Smooth muscle cell (in vitro differentiated cells): ENCODE measurements at regions not wholly inside any gene's neighbourhood (a gene's known extent, or its start where the extent isn't known, plus 50 kb on each side); places are given as distances from the start of the nearest gene placed in this dataset.

Experiments
- DNase-seq: peaks from one replicate; lab custom pipeline; 2025; ENCODE audit not compliant: unreplicated experiment; lab: John Stamatoyannopoulos, UW
- H2AFZ ChIP-seq: fragments of 200-600 bp; sonication (generic); 2 replicates; pipeline ENCODE4 v1.6.0; 2016; ENCODE audit warnings: antibody characterized with exemption, low read depth, mild to moderate bottlenecking
- H3F3A ChIP-seq: fragments of 200-600 bp; sonication (generic); 2 replicates; pipeline ENCODE4 v1.6.0; 2017; ENCODE audit warnings: antibody characterized with exemption, low read depth
- H3K27ac ChIP-seq: fragments of 200-600 bp; sonication (generic); 2 replicates; pipeline ENCODE4 v1.5.1; 2016; ENCODE audit warnings: low read depth, mild to moderate bottlenecking
- H3K27me3 ChIP-seq: fragments of 200-600 bp; sonication (generic); 2 replicates; pipeline ENCODE4 v1.6.1; 2016; ENCODE audit warnings: low read depth, mild to moderate bottlenecking
- H3K36me3 ChIP-seq: fragments of 200-600 bp; sonication (generic); 2 replicates; pipeline ENCODE4 v1.5.1; 2016; ENCODE audit warnings: low read depth
- H3K4me1 ChIP-seq: fragments of 200-600 bp; sonication (generic); 2 replicates; pipeline ENCODE4 v1.5.1; 2016; ENCODE audit warnings: low read depth
- H3K4me2 ChIP-seq: fragments of 200-600 bp; sonication (generic); 2 replicates; pipeline ENCODE4 v1.6.0; 2016; ENCODE audit warnings: mild to moderate bottlenecking
- H3K4me3 ChIP-seq: fragments of 200-600 bp; sonication (generic); 2 replicates; pipeline ENCODE4 v1.5.1; 2016; ENCODE audit warnings: mild to moderate bottlenecking
- H3K79me2 ChIP-seq: fragments of 200-600 bp; sonication (generic); 2 replicates; pipeline ENCODE4 v1.6.0; 2016; ENCODE audit warnings: low read depth, mild to moderate bottlenecking
- H3K9ac ChIP-seq: fragments of 200-600 bp; sonication (generic); 2 replicates; pipeline ENCODE4 v1.6.0; 2016; ENCODE audit warnings: low read depth
- H3K9me3 ChIP-seq: fragments of 200-600 bp; sonication (generic); replicated peaks from 2 replicates; pipeline ENCODE4 v1.5.1; 2016; ENCODE audit warnings: low read depth
- H4K20me1 ChIP-seq: fragments of 200-600 bp; sonication (generic); 2 replicates; pipeline ENCODE4 v1.6.0; 2016; ENCODE audit warnings: low read depth
- WGBS: methylation state at CpG from one replicate; pipeline ENCODE4 v1.1.7; 2016; ENCODE audit warnings: low lambda C conversion rate; 5-methylcytosine and 5-hydroxymethylcytosine counted together
- TF ChIP-seq, protein P1 (sequence below): fragments of 200-600 bp; sonication (generic); IDR thresholded peaks from 2 replicates; pipeline ENCODE4 v1.5.1; 2017; ENCODE audit warnings: borderline replicate concordance, mild to moderate bottlenecking, antibody characterized with exemption; ENCODE audit not compliant: insufficient read depth, poor library complexity, severe bottlenecking

DNA sequence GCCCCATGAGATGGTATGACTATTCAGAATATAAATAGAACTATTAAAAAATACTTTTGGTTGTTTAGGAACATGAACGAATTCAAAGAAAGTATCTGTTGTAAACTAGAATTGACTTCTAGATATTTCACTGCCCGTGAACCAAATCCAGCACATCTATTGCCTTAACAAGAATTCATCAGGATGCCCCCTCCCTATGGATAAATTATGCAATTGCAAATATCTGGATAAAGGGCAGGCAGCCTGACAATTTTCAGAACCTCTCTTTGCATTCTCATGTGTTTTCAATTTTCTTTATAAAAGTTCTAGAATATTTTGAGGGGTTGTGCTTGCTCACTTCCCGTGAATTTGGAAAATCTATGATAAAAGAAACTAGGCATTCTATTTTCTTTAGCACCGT lies 822.1 kb upstream of the SORCS1 start:
- Histone ChIP-seq H3K27ac (no peak overlapping the region), H4K20me1 (no peaks in the 10 kb centered on the region), H3K36me3 (no peaks in the 10 kb centered on the region), H2AFZ (no peak overlapping the region), H3K9me3 (no peaks in the 10 kb centered on the region), H3K27me3 (no peaks in the 10 kb centered on the region), H3F3A (no peaks in the 10 kb centered on the region), H3K4me2 (no peak overlapping the region), H3K4me3 (no peak overlapping the region), H3K79me2 (no peaks in the 10 kb centered on the region), H3K9ac (no peak overlapping the region), H3K4me1 (no peaks in the 10 kb centered on the region)
- TF ChIP-seq, protein P1, sequence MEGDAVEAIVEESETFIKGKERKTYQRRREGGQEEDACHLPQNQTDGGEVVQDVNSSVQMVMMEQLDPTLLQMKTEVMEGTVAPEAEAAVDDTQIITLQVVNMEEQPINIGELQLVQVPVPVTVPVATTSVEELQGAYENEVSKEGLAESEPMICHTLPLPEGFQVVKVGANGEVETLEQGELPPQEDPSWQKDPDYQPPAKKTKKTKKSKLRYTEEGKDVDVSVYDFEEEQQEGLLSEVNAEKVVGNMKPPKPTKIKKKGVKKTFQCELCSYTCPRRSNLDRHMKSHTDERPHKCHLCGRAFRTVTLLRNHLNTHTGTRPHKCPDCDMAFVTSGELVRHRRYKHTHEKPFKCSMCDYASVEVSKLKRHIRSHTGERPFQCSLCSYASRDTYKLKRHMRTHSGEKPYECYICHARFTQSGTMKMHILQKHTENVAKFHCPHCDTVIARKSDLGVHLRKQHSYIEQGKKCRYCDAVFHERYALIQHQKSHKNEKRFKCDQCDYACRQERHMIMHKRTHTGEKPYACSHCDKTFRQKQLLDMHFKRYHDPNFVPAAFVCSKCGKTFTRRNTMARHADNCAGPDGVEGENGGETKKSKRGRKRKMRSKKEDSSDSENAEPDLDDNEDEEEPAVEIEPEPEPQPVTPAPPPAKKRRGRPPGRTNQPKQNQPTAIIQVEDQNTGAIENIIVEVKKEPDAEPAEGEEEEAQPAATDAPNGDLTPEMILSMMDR = no peak
- WGBS = 91% methylated on average over 4 of the region's 4 CpGs
- no peak for DNase-seq

DNA sequence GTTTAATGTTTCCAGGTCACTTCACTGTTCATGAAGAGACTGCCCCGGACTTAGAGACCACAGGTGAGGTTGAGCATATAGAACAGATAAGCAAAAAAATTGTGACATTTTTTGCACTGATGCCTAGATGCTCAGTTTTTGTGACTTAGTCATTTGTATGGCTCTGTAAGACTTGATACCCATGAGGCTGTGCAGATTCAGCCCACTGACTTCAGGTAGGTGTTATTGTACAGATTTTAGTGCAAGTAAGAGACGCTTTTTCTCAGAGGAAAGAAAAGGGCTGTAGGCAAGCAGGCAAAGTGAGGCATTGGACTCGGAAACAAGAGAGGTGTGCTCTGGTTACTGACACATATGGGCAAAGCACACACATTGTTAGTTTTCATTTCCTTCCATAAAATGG lies 820.1 kb upstream of the SORCS1 start:
- no peaks in the 10 kb centered on the region for H4K20me1 ChIP-seq
- 87% methylated on average over 3 of the region's 3 CpGs for WGBS
- no peak overlapping the region for H3K27ac ChIP-seq
- no peaks in the 10 kb centered on the region for H3K27me3 ChIP-seq
- no peak overlapping the region for H3K4me3 ChIP-seq
- H3F3A ChIP-seq = no peaks in the 10 kb centered on the region
- TF ChIP-seq, protein P1 = no peak
- H3K79me2 ChIP-seq = no peaks in the 10 kb centered on the region
- no peak overlapping the region for H3K9ac ChIP-seq
- no peaks in the 10 kb centered on the region for H3K4me1 ChIP-seq
- no peaks in the 10 kb centered on the region for H3K36me3 ChIP-seq
- DNase-seq = no peak
- H3K9me3 ChIP-seq = no peaks in the 10 kb centered on the region
- no peak overlapping the region for H2AFZ ChIP-seq
- H3K4me2 ChIP-seq = no peak overlapping the region

DNA sequence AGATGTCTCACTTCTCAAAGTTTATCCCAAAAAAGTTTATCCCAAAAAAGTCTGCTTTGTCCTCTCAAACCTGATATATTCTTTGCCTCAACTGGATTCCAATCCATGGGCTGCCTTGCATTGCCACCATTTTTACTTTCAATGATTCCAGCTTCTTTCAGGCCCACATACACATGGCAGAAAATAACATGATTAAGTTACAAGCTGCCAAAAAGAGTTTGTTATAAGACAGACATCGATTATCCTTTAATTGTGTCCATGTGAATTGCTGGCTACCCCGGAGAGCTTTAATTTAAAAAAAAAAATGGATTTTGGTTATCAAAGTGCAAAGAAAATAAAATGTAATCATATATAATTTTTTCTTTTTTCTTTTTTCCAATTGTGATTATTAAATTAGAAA lies 819.6 kb upstream of the SORCS1 start:
- WGBS = 87% methylated on average over 2 of the region's 2 CpGs
- no peaks in the 10 kb centered on the region for H3K4me1 ChIP-seq
- no peaks in the 10 kb centered on the region for H3K9me3 ChIP-seq
- H3K4me2 ChIP-seq = no peak overlapping the region
- no peaks in the 10 kb centered on the region for H4K20me1 ChIP-seq
- H3F3A ChIP-seq = no peaks in the 10 kb centered on the region
- no peak overlapping the region for H3K9ac ChIP-seq
- no peak overlapping the region for H3K4me3 ChIP-seq
- DNase-seq = no peak
- TF ChIP-seq, protein P1 = no peak
- no peak overlapping the region for H2AFZ ChIP-seq
- H3K27ac ChIP-seq = no peak overlapping the region
- no peaks in the 10 kb centered on the region for H3K27me3 ChIP-seq
- no peaks in the 10 kb centered on the region for H3K79me2 ChIP-seq
- H3K36me3 ChIP-seq = no peaks in the 10 kb centered on the region

DNA sequence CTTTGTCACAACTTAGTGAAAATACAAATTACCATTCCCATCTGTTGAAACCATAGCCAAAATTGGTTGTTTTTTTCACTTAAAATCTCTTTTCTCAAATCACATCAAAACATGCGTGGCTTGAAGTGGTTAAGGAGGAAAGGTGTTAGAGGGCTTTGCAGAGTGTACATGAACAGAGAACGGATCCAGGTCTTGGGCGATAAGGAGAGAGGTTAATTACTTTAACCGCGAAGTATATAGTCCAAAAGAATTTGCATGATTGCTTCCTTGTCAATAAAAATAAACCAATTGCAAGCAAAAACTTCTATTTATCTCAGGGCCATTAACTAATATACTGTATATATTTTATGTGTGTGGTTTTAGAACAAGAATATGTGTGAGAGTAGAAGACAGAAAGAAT lies 813.9 kb upstream of the SORCS1 start:
- TF ChIP-seq, protein P1 = no peak

More for the DNA sequence above, 813.9 kb upstream of the SORCS1 start:
- Histone ChIP-seq H3K27me3 (no peaks in the 10 kb centered on the region), H3K79me2 (no peaks in the 10 kb centered on the region), H3F3A (no peaks in the 10 kb centered on the region), H2AFZ (no peak overlapping the region), H3K4me1 (no peaks in the 10 kb centered on the region), H3K4me3 (no peak overlapping the region), H3K9me3 (no peaks in the 10 kb centered on the region), H3K4me2 (no peak overlapping the region), H4K20me1 (no peaks in the 10 kb centered on the region), H3K36me3 (no peaks in the 10 kb centered on the region), H3K27ac (no peak overlapping the region), H3K9ac (no peak overlapping the region)
- WGBS = 93% methylated on average over 5 of the region's 5 CpGs
- DNase-seq = no peak
